HepG2 (cell line): ENCODE measurements at regions not wholly inside any gene's neighbourhood (a gene's known extent, or its start where the extent isn't known, plus 50 kb on each side); places are given as distances from the start of the nearest gene placed in this dataset.
A peak's percentile ranks its signal among the peaks of the same experiment; 100 is the strongest.

Experiments
- ATM ChIP-seq: fragments of 450-650 bp; IDR thresholded peaks from 2 replicates; pipeline ENCODE4 v1.7.1; 2017; ENCODE audit warnings: mild to moderate bottlenecking, borderline replicate concordance
- HOXD1 ChIP-seq: sonication (generic); formaldehyde crosslinking; IDR thresholded peaks from 2 replicates; pipeline ENCODE4 v1.5.0; 2020; ENCODE audit warnings: missing genetic modification reagents
- NFRKB ChIP-seq: fragments of 450-650 bp; IDR thresholded peaks from 2 replicates; pipeline ENCODE4 v1.6.1; 2017
- SAFB2 ChIP-seq: sonication (generic); formaldehyde crosslinking; IDR thresholded peaks from 2 replicates; pipeline ENCODE4 v1.5.1; 2020; ENCODE audit warnings: missing genetic modification reagents, low read depth, mild to moderate bottlenecking, borderline replicate concordance
- TBX2 ChIP-seq: sonication (generic); formaldehyde crosslinking; IDR thresholded peaks from 2 replicates; pipeline ENCODE4 v1.5.0; 2020; ENCODE audit warnings: missing genetic modification reagents, mild to moderate bottlenecking, borderline replicate concordance
- U2AF2 ChIP-seq: fragments of 200-400 bp; formaldehyde crosslinking; IDR thresholded peaks from 2 replicates; pipeline ENCODE4 v1.6.1; 2017; ENCODE audit warnings: low read depth, mild to moderate bottlenecking, low read length
- ZNF101 ChIP-seq: sonication (generic); formaldehyde crosslinking; IDR thresholded peaks from 2 replicates; pipeline ENCODE4 v1.4.0; 2020; ENCODE audit warnings: mild to moderate bottlenecking, low read depth, missing genetic modification reagents, borderline replicate concordance
- ZNF232 ChIP-seq: sonication (generic); formaldehyde crosslinking; IDR thresholded peaks from 2 replicates; pipeline ENCODE4 v1.4.0; 2020; ENCODE audit warnings: missing genetic modification reagents, borderline replicate concordance
- ZNF318 ChIP-seq: sonication (generic); formaldehyde crosslinking; IDR thresholded peaks from 2 replicates; pipeline ENCODE4 v1.4.0; 2020; ENCODE audit warnings: mild to moderate bottlenecking, missing genetic modification reagents
- ZNF784 ChIP-seq: sonication (generic); formaldehyde crosslinking; IDR thresholded peaks from 2 replicates; pipeline ENCODE4 v1.5.1; 2020; ENCODE audit warnings: missing genetic modification reagents, mild to moderate bottlenecking, borderline replicate concordance
- ZNF788 ChIP-seq: sonication (generic); formaldehyde crosslinking; IDR thresholded peaks from 2 replicates; pipeline ENCODE4 v1.5.0; 2020; ENCODE audit warnings: mild to moderate bottlenecking, missing genetic modification reagents, borderline replicate concordance
- TF ChIP-seq, protein P1 (sequence below): sonication (generic); formaldehyde crosslinking; IDR thresholded peaks from 2 replicates; pipeline ENCODE4 v1.4.0; 2020; ENCODE audit warnings: missing genetic modification reagents, borderline replicate concordance
- TF ChIP-seq, protein P2 (sequence below): sonication (generic); formaldehyde crosslinking; IDR thresholded peaks from 2 replicates; pipeline ENCODE4 v1.5.1; 2020; ENCODE audit warnings: missing genetic modification reagents, mild to moderate bottlenecking, borderline replicate concordance

DNA sequence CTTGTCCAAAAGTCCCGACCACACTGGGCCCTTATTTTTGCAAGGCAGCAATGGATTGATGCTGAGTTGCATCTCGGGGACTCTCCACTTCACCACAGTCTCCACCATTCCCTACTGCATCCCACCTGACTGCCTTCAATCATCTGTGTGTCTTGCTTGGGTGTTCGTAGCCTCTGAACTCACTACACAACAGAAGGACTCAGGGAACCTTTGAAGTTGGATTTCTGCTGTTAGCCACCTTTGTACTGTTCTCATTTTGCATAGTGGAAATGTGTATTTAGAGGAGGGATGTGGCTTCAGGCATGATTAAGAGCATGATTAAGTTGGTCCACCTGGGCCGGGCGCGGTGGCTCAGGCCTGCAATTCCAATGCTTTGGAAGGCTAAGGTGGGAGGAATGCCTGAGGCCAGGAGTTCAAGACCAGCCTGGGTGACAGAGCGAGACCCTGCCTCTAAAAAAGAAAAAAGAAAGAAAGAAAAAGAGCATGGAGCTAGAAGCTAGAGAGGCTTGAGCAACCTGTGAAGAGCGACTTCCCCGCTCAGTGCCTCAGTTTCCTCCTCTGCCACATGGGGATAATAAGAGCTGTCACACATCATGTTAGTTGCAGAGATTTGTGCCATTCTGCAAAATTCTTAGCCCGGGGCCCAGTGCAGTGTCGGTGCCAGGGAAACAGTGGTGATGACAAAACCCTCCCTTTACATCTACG is 121.3 kb upstream of the PTPN1 start (continued):
- TF ChIP-seq ZNF318 = no peak; the same call in 1 of the 2 replicates
- peak; percentile 81 for TF ChIP-seq ZNF784 (CRISPR knock-in tag)
- TF ChIP-seq ZNF101 (CRISPR knock-in tag) = 0 out of 2 replicates have a peak, but pooled peaks have one; percentile 51
- TF ChIP-seq, protein P1, sequence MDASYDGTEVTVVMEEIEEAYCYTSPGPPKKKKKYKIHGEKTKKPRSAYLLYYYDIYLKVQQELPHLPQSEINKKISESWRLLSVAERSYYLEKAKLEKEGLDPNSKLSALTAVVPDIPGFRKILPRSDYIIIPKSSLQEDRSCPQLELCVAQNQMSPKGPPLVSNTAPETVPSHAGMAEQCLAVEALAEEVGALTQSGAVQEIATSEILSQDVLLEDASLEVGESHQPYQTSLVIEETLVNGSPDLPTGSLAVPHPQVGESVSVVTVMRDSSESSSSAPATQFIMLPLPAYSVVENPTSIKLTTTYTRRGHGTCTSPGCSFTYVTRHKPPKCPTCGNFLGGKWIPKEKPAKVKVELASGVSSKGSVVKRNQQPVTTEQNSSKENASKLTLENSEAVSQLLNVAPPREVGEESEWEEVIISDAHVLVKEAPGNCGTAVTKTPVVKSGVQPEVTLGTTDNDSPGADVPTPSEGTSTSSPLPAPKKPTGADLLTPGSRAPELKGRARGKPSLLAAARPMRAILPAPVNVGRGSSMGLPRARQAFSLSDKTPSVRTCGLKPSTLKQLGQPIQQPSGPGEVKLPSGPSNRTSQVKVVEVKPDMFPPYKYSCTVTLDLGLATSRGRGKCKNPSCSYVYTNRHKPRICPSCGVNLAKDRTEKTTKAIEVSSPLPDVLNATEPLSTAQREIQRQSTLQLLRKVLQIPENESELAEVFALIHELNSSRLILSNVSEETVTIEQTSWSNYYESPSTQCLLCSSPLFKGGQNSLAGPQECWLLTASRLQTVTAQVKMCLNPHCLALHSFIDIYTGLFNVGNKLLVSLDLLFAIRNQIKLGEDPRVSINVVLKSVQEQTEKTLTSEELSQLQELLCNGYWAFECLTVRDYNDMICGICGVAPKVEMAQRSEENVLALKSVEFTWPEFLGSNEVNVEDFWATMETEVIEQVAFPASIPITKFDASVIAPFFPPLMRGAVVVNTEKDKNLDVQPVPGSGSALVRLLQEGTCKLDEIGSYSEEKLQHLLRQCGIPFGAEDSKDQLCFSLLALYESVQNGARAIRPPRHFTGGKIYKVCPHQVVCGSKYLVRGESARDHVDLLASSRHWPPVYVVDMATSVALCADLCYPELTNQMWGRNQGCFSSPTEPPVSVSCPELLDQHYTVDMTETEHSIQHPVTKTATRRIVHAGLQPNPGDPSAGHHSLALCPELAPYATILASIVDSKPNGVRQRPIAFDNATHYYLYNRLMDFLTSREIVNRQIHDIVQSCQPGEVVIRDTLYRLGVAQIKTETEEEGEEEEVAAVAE (CRISPR knock-in tag) = peak; percentile 17; the same call in 1 of the 2 replicates
- no peak; the same call in 1 of the 2 replicates for TF ChIP-seq U2AF2
- TF ChIP-seq HOXD1 (CRISPR knock-in tag) = peak; percentile 93
- TF ChIP-seq, protein P2, sequence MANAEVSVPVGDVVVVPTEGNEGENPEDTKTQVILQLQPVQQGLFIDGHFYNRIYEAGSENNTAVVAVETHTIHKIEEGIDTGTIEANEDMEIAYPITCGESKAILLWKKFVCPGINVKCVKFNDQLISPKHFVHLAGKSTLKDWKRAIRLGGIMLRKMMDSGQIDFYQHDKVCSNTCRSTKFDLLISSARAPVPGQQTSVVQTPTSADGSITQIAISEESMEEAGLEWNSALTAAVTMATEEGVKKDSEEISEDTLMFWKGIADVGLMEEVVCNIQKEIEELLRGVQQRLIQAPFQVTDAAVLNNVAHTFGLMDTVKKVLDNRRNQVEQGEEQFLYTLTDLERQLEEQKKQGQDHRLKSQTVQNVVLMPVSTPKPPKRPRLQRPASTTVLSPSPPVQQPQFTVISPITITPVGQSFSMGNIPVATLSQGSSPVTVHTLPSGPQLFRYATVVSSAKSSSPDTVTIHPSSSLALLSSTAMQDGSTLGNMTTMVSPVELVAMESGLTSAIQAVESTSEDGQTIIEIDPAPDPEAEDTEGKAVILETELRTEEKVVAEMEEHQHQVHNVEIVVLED (CRISPR knock-in tag) = no peak
- no peak for TF ChIP-seq ATM
- peak; percentile 84; the same call in 1 of the 2 replicates for TF ChIP-seq TBX2 (CRISPR knock-in tag)
- TF ChIP-seq NFRKB = no peak
- 0 out of 2 replicates have a peak, but pooled peaks have one; percentile 32 for TF ChIP-seq SAFB2 (CRISPR knock-in tag)
- TF ChIP-seq ZNF788 = peak; percentile 88
- no peak for TF ChIP-seq ZNF232 (CRISPR knock-in tag)
